DND-41 (cell line): ENCODE measurements at regions not wholly inside any gene's neighbourhood (a gene's known extent, or its start where the extent isn't known, plus 50 kb on each side); places are given as distances from the start of the nearest gene placed in this dataset.

Experiments used
- CTCF ChIP-seq: IDR thresholded peaks from 2 replicates; pipeline ENCODE4 v1.5.1; 2012; ENCODE audit warnings: borderline replicate concordance, low read length, moderate library complexity, mild to moderate bottlenecking; ENCODE audit not compliant: poor library complexity, severe bottlenecking; ENCODE audit errors: extremely low read depth
- EZH2 ChIP-seq: IDR thresholded peaks from 3 replicates; pipeline ENCODE4 v1.6.1; 2012; ENCODE audit warnings: borderline replicate concordance, low read depth, mild to moderate bottlenecking, moderate library complexity, low read length, inconsistent platforms; ENCODE audit not compliant: severe bottlenecking

GRCh38 chr1:173107696-173108095 lies 57.0 kb upstream of the TNFSF18 start:
- TF ChIP-seq CTCF (no peak), EZH2 (no peak)
